Thoracic aorta (tissue), 2 donors: ENCODE measurements at regions not wholly inside any gene's neighbourhood (a gene's known extent, or its start where the extent isn't known, plus 50 kb on each side); places are given as distances from the start of the nearest gene placed in this dataset.

Experiments used
- ATAC-seq: fragments of 150-250 bp; one replicate; pipeline ENCODE4 v1.8.0; 2017; ENCODE audit warnings: low read depth; ENCODE audit not compliant: insufficient number of reproducible peaks, low FRiP score
- DNase-seq: peaks from one replicate; pipeline ENCODE4 v3.0.0-alpha.2; 2020; ENCODE audit warnings: low spot score
- H3K27ac ChIP-seq, 2 donors: fragments of 200-600 bp; sonication (generic); 1 replicate in 1 of 2; 2 replicates in 1 of 2; pipeline ENCODE4 v1.5.1; 2016; ENCODE audit warnings: mild to moderate bottlenecking in 2 of 2, moderate library complexity in 2 of 2
- H3K27me3 ChIP-seq: fragments of 200-600 bp; sonication (generic); replicated peaks from 2 replicates; pipeline ENCODE4 v1.6.0; 2016; ENCODE audit warnings: mild to moderate bottlenecking; ENCODE audit not compliant: insufficient read depth
- H3K36me3 ChIP-seq: fragments of 200-600 bp; sonication (generic); one replicate; pipeline ENCODE4 v1.5.1; 2016
- H3K4me1 ChIP-seq, 2 donors: fragments of 200-600 bp; sonication (generic); 1 replicate in 1 of 2; 2 replicates in 1 of 2; pipeline versions ENCODE4 v1.5.1 to v1.6.0; 2016; ENCODE audit warnings: low read depth in 2 of 2, mild to moderate bottlenecking in 1 of 2; ENCODE audit not compliant: control insufficient read depth in 1 of 2
- H3K4me3 ChIP-seq: fragments of 200-600 bp; sonication (generic); 2 replicates; pipeline ENCODE4 v1.5.1; 2016; ENCODE audit warnings: mild to moderate bottlenecking
- H3K9me3 ChIP-seq: fragments of 200-600 bp; sonication (generic); 2 replicates; pipeline ENCODE4 v1.5.1; 2016
- TF ChIP-seq, protein P1 (sequence below): fragments of 200-600 bp; sonication (generic); IDR thresholded peaks from one replicate; pipeline ENCODE4 v1.5.1; 2019; ENCODE audit warnings: antibody characterized with exemption

DNA sequence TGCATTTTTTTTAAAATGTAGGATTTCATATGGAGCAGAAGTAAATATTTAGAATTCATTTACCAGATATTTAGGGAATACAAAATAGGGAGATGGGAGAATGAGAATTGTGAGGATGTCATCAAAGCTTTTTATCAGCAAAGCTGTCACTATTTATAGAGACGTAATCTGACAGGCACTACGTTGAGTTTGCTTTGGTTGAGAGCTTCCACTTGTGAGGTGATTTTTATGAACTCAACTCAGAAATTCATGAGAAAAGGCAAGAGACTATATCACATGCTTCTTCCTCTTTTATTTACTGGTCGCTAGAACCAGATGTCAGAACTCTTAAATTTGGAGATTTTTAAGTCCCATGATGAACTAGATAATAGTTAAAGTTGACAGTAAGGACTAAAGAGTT is 211.2 kb downstream of the GBA3 start:
- no peak overlapping the region for H3K4me3 ChIP-seq
- no peaks in the 10 kb centered on the region for H3K36me3 ChIP-seq
- TF ChIP-seq, protein P1, sequence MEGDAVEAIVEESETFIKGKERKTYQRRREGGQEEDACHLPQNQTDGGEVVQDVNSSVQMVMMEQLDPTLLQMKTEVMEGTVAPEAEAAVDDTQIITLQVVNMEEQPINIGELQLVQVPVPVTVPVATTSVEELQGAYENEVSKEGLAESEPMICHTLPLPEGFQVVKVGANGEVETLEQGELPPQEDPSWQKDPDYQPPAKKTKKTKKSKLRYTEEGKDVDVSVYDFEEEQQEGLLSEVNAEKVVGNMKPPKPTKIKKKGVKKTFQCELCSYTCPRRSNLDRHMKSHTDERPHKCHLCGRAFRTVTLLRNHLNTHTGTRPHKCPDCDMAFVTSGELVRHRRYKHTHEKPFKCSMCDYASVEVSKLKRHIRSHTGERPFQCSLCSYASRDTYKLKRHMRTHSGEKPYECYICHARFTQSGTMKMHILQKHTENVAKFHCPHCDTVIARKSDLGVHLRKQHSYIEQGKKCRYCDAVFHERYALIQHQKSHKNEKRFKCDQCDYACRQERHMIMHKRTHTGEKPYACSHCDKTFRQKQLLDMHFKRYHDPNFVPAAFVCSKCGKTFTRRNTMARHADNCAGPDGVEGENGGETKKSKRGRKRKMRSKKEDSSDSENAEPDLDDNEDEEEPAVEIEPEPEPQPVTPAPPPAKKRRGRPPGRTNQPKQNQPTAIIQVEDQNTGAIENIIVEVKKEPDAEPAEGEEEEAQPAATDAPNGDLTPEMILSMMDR: no peak
- H3K27ac ChIP-seq: no peak overlapping the region
- H3K9me3 ChIP-seq: no peaks in the 10 kb centered on the region
- ATAC-seq (no peak), DNase-seq (no peak)
- H3K4me1 ChIP-seq: no peaks in the 10 kb centered on the region
- no peaks in the 10 kb centered on the region for H3K27me3 ChIP-seq

DNA sequence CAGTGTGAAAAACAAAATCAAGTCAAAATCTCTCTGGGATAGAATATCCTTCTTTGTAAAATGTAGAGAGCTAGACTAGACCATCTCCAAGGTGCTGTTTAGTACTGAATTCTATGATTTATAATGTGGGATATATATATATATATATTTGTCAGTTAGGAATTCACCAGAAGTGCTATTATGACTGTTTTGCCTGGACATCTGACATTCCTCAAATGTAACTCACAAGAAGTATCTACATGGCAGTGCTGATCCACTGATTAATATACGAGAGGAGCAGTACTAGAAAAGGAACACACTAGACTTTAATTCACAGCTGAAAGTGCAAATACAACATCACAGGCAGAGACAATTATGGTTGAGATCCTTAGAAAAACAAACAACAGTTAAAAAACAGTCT is 208.9 kb downstream of the GBA3 start:
- Histone ChIP-seq H3K27ac (no peak overlapping the region), H3K27me3 (no peaks in the 10 kb centered on the region), H3K4me1 (no peaks in the 10 kb centered on the region), H3K9me3 (no peaks in the 10 kb centered on the region), H3K36me3 (no peaks in the 10 kb centered on the region), H3K4me3 (no peak overlapping the region)
- TF ChIP-seq, protein P1: no peak
- DNase-seq (no peak), ATAC-seq (no peak)

DNA sequence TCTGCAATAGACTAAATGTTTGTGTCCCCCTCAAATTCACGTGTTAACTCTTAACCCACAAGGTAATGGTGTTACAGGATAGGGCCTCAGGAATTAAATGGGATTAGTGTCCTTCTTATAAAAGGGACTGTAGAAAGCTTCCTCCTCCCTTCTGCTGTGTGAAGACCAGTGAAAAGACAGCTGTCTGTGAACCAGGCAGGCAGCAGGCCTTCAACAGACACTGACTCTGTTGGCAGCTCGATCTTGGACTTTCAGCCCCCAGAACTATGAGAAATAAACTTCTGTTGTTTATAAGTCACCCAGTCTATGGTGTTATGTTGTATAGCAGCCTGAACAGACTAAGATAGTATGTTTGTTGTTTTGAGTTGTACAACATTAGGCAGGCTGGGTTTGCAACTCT is 208.1 kb downstream of the GBA3 start:
- no peak overlapping the region for H3K4me3 ChIP-seq
- ATAC-seq: no peak
- no peaks in the 10 kb centered on the region for H3K9me3 ChIP-seq
- no peaks in the 10 kb centered on the region for H3K4me1 ChIP-seq
- TF ChIP-seq, protein P1: no peak
- H3K36me3 ChIP-seq: no peaks in the 10 kb centered on the region
- H3K27ac ChIP-seq: no peak overlapping the region
- H3K27me3 ChIP-seq: no peaks in the 10 kb centered on the region
- no peak for DNase-seq

DNA sequence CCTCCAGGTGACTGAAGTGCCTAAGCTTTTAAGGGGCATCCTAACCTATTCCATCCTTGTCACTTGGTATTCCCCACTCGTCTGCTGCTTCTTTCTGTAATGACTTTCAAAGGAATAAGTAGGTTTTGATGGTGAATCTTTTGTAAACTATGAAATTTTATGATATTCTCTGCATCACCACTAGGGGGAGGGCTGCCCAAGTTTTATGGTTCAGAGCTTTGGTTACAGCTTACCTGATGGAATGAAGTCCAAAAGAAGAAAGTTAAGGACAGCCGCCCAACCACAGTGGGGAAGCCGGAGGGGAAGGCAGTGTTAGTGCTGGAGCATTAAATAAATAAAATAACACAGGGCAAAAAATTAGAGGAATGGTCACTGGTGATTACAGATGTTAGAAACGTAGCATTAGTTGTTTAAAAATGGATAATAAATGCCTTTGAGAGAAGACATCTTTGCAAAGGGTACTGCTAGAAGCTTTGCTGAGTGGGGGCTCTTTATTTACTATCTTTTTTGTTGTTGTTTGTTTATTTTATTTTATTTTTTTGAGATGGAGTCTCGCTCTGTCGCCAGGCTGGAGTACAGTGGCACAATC is 204.9 kb downstream of the GBA3 start:
- Histone ChIP-seq H3K9me3 (no peaks in the 10 kb centered on the region), H3K27me3 (no peaks in the 10 kb centered on the region), H3K4me3 (no peak overlapping the region), H3K36me3 (no peaks in the 10 kb centered on the region), H3K4me1 (no peaks in the 10 kb centered on the region), H3K27ac (no peak overlapping the region)
- TF ChIP-seq, protein P1: peak; percentile 47
- no peak for DNase-seq
- no peak for ATAC-seq

DNA sequence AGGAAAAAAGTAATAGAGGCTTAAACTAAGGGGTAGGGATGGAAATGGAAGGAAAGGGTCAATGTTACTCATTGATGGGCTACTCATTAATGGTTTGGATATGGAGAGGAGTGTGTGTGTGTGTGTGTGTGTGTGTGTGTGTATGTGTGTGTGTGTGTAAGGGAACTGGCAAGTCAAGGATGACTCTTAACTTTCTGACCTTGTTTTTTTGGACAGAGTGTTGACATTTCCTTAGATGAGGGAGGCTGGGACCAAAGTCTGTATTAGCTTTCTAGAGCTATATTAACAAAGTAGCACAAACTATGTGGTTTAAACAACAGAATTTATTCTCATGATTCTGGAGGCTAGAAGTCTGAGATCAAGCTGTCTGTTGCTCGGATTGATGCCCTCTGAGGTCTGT is 202.7 kb downstream of the GBA3 start:
- DNase-seq (no peak), ATAC-seq (no peak)
- Histone ChIP-seq H3K27me3 (no peaks in the 10 kb centered on the region), H3K27ac (no peak overlapping the region), H3K9me3 (no peaks in the 10 kb centered on the region), H3K36me3 (no peaks in the 10 kb centered on the region), H3K4me1 (no peaks in the 10 kb centered on the region), H3K4me3 (no peak overlapping the region)
- TF ChIP-seq, protein P1: no peak
